Lower lobe of right lung (tissue), 2 donors: ENCODE measurements at regions not wholly inside any gene's neighbourhood (a gene's known extent, or its start where the extent isn't known, plus 50 kb on each side); places are given as distances from the start of the nearest gene placed in this dataset.

Experiments used
- ATAC-seq, 2 donors: fragments of 200-7000 bp; cut with Tn5 transposase; one replicate each; pipeline ENCODE4 v1.9.1; 2020 to 2022; ENCODE audit warnings: mild to moderate bottlenecking in 2 of 2, moderate library complexity in 2 of 2
- DNase-seq: peaks from one replicate; pipeline ENCODE4 v3.0.0-alpha.2; 2020
- H3K27ac ChIP-seq: fragments of 200-600 bp; one replicate; pipeline ENCODE4 v1.8.0; 2022
- H3K27me3 ChIP-seq: fragments of 200-600 bp; one replicate; pipeline ENCODE4 v1.8.0; 2022; ENCODE audit warnings: low read depth
- H3K36me3 ChIP-seq: fragments of 200-600 bp; one replicate; pipeline ENCODE4 v1.8.0; 2022; ENCODE audit warnings: mild to moderate bottlenecking
- H3K4me1 ChIP-seq: fragments of 200-600 bp; one replicate; pipeline ENCODE4 v1.8.0; 2022
- H3K4me3 ChIP-seq: fragments of 200-600 bp; one replicate; pipeline ENCODE4 v1.8.0; 2022; ENCODE audit warnings: mild to moderate bottlenecking
- H3K9me3 ChIP-seq: fragments of 200-600 bp; one replicate; pipeline ENCODE4 v1.8.0; 2022
- intact Hi-C: fragments of 100-400 bp; cut with DNase I; formaldehyde crosslinking; loops from one replicate; pipeline ENCODE4 v1.11.0; 2022
- TF ChIP-seq, protein P1 (sequence below): fragments of 200-600 bp; IDR thresholded peaks from one replicate; pipeline ENCODE4 v1.8.0; 2022; ENCODE audit warnings: antibody characterized with exemption, mild to moderate bottlenecking
- donor health status: DM: no; HTN: yes; CAD: no; lungs with severe emphysema.

DNA sequence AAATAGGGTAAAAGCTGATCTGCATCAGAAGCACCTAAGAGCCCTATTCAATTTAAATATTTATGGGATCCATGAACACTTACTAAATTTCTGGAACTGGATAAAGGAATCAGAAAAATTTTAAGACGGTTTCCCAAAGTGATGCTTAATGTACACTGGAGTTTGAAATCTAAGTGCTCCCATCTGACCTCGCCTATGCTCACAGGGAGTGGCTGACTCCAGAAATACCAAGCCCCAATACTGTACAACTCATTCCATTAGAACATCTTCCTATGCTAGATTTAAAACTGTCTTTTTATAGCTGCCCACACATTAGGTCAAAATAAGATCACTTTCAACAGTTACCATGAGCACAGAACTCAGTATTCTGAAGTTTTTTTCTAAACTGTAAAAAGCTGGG is 1214.6 kb downstream of the CDH11 start:
- H3K27ac ChIP-seq, result no peak overlapping the region
- DNase-seq, result no peak
- no peak for ATAC-seq
- no peaks in the 10 kb centered on the region for H3K36me3 ChIP-seq
- no peaks in the 10 kb centered on the region for H3K4me1 ChIP-seq
- H3K4me3 ChIP-seq, result no peak overlapping the region
- intact Hi-C loops, result no loop called here
- TF ChIP-seq, protein P1, sequence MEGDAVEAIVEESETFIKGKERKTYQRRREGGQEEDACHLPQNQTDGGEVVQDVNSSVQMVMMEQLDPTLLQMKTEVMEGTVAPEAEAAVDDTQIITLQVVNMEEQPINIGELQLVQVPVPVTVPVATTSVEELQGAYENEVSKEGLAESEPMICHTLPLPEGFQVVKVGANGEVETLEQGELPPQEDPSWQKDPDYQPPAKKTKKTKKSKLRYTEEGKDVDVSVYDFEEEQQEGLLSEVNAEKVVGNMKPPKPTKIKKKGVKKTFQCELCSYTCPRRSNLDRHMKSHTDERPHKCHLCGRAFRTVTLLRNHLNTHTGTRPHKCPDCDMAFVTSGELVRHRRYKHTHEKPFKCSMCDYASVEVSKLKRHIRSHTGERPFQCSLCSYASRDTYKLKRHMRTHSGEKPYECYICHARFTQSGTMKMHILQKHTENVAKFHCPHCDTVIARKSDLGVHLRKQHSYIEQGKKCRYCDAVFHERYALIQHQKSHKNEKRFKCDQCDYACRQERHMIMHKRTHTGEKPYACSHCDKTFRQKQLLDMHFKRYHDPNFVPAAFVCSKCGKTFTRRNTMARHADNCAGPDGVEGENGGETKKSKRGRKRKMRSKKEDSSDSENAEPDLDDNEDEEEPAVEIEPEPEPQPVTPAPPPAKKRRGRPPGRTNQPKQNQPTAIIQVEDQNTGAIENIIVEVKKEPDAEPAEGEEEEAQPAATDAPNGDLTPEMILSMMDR, result no peak
- H3K27me3 ChIP-seq, result no peaks in the 10 kb centered on the region
- no peaks in the 10 kb centered on the region for H3K9me3 ChIP-seq

DNA sequence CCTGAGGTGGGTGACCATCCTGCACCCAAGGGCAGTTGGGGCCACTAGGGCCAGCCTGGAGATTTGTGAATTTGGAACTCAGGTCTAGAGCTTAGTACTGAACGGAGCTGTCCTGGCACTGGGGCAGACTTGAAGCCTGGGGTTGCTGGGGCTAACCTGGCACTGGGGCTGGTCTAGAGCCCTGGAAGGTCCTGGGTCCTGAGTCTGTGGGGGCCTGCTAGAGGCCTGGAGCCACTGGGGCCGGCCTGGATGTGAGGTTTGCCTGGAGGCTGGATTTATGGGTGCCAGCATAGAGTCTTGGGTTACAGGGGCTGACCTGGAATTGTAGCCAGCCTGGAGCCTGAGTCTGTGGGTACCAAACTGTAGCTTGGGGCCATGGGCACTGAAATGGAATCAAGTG is 1216.9 kb downstream of the CDH11 start:
- no peak overlapping the region for H3K27ac ChIP-seq
- no peaks in the 10 kb centered on the region for H3K4me1 ChIP-seq
- ATAC-seq, result peak in 1 of 2 donors; percentile 34
- no peaks in the 10 kb centered on the region for H3K27me3 ChIP-seq
- DNase-seq, result no peak
- TF ChIP-seq, protein P1, result no peak
- intact Hi-C loops, result no loop called here
- H3K36me3 ChIP-seq, result no peaks in the 10 kb centered on the region
- no peak overlapping the region for H3K4me3 ChIP-seq
- no peaks in the 10 kb centered on the region for H3K9me3 ChIP-seq

DNA sequence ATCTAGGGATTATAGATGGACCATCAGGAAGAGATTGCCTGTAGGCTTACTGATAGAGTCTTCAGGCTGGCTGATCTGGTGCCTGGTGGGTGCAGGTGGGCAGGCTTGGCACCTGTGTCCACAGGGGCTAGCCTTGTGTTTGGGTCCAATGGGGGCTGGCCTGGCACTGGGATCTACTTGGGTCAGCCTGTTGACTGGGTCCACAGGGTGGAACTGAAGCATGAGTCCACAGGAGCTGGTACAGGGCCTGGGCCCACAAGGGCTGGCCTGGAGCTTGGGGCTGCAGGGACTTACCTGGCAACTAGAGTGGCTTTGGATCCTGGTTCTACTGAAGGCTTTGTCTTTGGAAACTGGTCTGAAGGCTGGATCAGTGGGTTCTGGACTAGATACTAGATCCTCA is 1217.7 kb downstream of the CDH11 start:
- no peak for DNase-seq

DNA sequence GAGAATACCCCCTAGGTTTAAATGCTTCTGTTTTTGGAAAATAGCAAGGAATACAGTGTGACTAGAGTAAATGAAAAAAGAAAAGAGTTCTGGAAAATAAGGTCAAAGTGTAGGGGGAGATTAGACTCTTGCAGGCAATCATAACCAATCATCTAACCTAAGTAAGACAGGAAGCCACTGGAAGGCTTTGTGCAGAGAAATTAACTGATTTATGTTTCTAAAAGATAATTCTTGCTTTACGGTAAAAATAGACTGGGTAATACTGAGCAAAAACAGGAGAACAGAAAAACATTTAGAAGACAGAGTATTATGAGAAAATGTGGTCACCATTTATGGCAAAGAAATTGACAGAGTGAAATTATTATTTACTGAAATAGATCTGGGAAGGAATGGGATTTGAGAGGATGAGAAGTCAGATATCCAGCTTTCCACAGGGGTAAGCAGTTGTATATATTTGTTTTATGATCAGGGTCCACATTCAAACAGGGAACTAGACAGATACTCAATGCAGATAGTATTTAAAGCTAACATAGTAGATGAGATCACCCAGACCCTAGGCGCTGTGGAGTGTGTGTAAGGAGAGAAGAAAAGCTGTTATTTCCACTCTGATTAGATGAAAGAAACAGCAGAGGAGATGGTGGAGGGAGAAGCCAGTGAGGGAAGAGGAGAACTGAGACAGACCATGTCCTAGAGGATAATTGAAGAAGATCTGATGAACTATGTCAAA is 1225.3 kb downstream of the CDH11 start:
- H3K9me3 ChIP-seq, result no peaks in the 10 kb centered on the region
- ATAC-seq (no peak), DNase-seq (no peak)
- no peak overlapping the region for H3K27ac ChIP-seq
- TF ChIP-seq, protein P1, result no peak
- no peak overlapping the region for H3K4me3 ChIP-seq
- H3K36me3 ChIP-seq, result no peaks in the 10 kb centered on the region
- intact Hi-C loops, result no loop called here
- H3K27me3 ChIP-seq, result no peaks in the 10 kb centered on the region
- no peaks in the 10 kb centered on the region for H3K4me1 ChIP-seq

More for the DNA sequence above, 1217.7 kb downstream of the CDH11 start:
- H3K36me3 ChIP-seq, result no peaks in the 10 kb centered on the region
- no peak overlapping the region for H3K27ac ChIP-seq
- no peaks in the 10 kb centered on the region for H3K9me3 ChIP-seq
- no peaks in the 10 kb centered on the region for H3K4me1 ChIP-seq
- ATAC-seq, result peak in 1 of 2 donors; percentile 25
- intact Hi-C loops, result no loop called here
- TF ChIP-seq, protein P1, result no peak
- no peaks in the 10 kb centered on the region for H3K27me3 ChIP-seq
- no peak overlapping the region for H3K4me3 ChIP-seq

DNA sequence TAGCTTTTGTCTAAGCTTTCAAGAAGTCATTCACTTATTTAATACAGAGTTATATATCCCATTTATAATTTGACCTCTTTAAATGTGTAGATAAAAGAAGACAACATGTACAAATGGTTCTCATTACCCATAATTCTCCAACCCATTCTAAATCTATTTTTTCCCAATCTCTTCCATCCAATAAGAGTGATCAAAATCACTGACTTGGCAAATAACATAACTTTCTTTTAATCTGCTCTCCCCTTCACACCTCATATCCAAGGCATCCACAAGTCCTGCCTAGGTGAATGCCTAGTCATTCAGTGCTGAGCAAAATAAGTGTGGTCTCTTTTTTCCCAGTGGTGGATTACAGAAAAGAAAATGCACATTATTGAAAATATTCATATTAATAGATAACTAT is 1231.1 kb downstream of the CDH11 start:
- Histone ChIP-seq H3K4me1 (no peaks in the 10 kb centered on the region), H3K4me3 (no peak overlapping the region), H3K36me3 (no peaks in the 10 kb centered on the region), H3K27ac (no peak overlapping the region), H3K27me3 (no peaks in the 10 kb centered on the region), H3K9me3 (no peaks in the 10 kb centered on the region)
- intact Hi-C loops, result no loop called here
- no peak for DNase-seq
- TF ChIP-seq, protein P1, result no peak
- ATAC-seq, result no peak
